ENCODE measurements at regions not wholly inside any gene's neighbourhood (a gene's known extent, or its start where the extent isn't known, plus 50 kb on each side); places are given as distances from the start of the nearest gene placed in this dataset.

GRCh38 chrX:140920416-140920815 is 82.0 kb upstream of the SPANXB1 start:
- H3K4me3 ChIP-seq, result no peak overlapping the region
- H3K27me3 ChIP-seq, result peaks cover 0 to 7% (median 0%) of the 10 kb centered on the region in 9 donors
- H3K9me3 ChIP-seq, result no peaks in the 10 kb centered on the region
- DNase-seq (no peak), ATAC-seq (no peak)
- no peak overlapping the region for H3K27ac ChIP-seq
- intact Hi-C loops (cut with DNase I), result no loop called here
- H3K4me1 ChIP-seq, result no peaks in the 10 kb centered on the region
- WGBS, 4 donors, result 91 to 98% (median 92%) methylated on average over 5 of the region's 5 CpGs
- no peak for TF ChIP-seq CTCF (IDR thresholded peaks at IDR 0.05)
- TF ChIP-seq POLR2A (IDR thresholded peaks at IDR 0.05), result no peak
- no peaks in the 10 kb centered on the region for H3K36me3 ChIP-seq

DNA sequence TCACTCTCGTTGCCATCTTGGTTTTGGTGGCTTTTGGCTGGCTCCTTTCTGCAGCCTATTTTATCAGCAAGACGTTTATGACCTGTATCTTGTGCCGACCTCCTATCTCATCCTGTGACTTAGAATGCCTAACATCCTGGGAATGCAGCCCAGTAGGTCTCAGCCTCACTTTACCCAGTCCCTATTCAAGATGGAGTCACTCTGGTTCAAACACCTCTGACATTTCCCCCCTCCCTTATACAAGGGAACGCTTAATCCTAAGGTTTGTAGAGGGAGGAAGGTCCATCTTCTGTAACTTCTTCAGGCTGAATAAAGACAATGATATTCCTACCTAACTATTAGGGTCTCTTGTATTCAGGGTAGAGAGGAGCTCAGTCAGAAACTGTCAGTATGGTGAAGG is 79.3 kb upstream of the SPANXB1 start:
- WGBS, 4 donors, result 56 to 75% (median 65%) methylated on average over 4 of the region's 4 CpGs

GRCh38 chrX:140928739-140929138 is 73.7 kb upstream of the SPANXB1 start:
- Histone ChIP-seq H3K27ac (no peak overlapping the region), H3K36me3 (no peaks in the 10 kb centered on the region), H3K9me3 (no peaks in the 10 kb centered on the region), H3K4me3 (no peak overlapping the region), H3K27me3 (no peaks in the 10 kb centered on the region), H3K4me1 (no peaks in the 10 kb centered on the region)
- no peak for ATAC-seq
- WGBS, 4 donors, result 73 to 84% (median 79%) methylated on average over 3 of the region's 3 CpGs
- TF ChIP-seq POLR2A (IDR thresholded peaks at IDR 0.05) (no peak), CTCF (IDR thresholded peaks at IDR 0.05) (no peak)
- DNase-seq, result no peak
- intact Hi-C loops (cut with DNase I), result no loop called here

More for the DNA sequence above, 79.3 kb upstream of the SPANXB1 start:
- H3K27ac ChIP-seq, result no peak overlapping the region
- no peaks in the 10 kb centered on the region for H3K36me3 ChIP-seq
- H3K4me3 ChIP-seq, result no peak overlapping the region
- DNase-seq, result no peak
- H3K9me3 ChIP-seq, result no peaks in the 10 kb centered on the region
- H3K4me1 ChIP-seq, result no peaks in the 10 kb centered on the region
- H3K27me3 ChIP-seq, result no peaks in the 10 kb centered on the region
- intact Hi-C loops (cut with DNase I), result no loop called here
- ATAC-seq, result no peak
- no peak for TF ChIP-seq POLR2A (IDR thresholded peaks at IDR 0.05)

DNA sequence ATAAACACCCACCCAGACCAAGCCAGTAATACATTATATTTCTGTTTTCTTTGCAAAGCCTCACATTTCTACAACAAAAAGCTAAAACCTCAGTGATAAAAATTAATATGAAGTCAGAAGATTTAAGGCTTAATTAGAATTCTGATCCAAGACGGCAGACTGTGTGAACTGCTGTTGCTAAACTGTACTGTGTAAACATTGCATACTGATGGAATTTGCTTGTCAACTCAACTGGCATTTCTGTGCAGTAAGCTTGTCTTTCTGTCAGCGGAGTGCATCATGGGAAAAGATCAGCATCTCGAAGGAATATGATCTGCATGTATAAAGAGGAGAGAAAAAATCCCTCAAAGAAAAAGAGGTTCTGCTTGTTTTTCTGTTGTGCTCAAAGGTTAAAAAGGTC is 69.4 kb upstream of the SPANXB1 start:
- DNase-seq (no peak), ATAC-seq (no peak)
- no peak for TF ChIP-seq POLR2A (IDR thresholded peaks at IDR 0.05)
- TF ChIP-seq CTCF (IDR thresholded peaks at IDR 0.05), result no peak
- H3K4me3 ChIP-seq, result no peak overlapping the region
- H3K27me3 ChIP-seq, result peaks cover 0 to 4% (median 0%) of the 10 kb centered on the region in 9 donors
- no peaks in the 10 kb centered on the region for H3K4me1 ChIP-seq
- intact Hi-C loops (cut with DNase I), result no loop called here
- no peaks in the 10 kb centered on the region for H3K36me3 ChIP-seq
- H3K9me3 ChIP-seq, result peaks cover 0 to 5% (median 0%) of the 10 kb centered on the region in 12 donors
- WGBS, 4 donors, result 55 to 74% (median 64%) methylated on average over 3 of the region's 3 CpGs
- no peak overlapping the region for H3K27ac ChIP-seq
